ENCODE measurements at regions not wholly inside any gene's neighbourhood (a gene's known extent, or its start where the extent isn't known, plus 50 kb on each side); places are given as distances from the start of the nearest gene placed in this dataset.
"Not testable (repeated sequence)": the region's sequence is repeated elsewhere in the genome, so short reads cannot be mapped to it uniquely, and the experiment has no call there.

DNA sequence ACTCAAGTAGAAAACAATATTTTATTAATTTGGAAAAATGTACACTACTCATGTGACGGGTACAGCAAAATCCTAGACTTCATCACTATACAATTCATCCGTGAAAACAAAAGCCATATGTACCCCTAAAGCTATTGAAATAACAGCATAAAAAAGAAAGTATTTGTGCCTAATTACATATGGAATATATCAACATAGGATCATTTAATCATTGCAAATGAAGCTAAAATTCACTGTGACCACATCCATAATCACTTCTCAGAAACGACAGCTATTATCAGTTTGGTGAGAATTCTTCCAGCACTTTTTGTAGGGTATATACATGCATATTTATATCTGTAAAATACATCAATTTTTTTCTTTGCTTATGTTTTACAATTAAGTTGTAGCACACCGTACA, 128.0 kb downstream of the ARL4A start:
- H3K9me3 Mint-ChIP-seq: no peaks in the 10 kb centered on the region

DNA sequence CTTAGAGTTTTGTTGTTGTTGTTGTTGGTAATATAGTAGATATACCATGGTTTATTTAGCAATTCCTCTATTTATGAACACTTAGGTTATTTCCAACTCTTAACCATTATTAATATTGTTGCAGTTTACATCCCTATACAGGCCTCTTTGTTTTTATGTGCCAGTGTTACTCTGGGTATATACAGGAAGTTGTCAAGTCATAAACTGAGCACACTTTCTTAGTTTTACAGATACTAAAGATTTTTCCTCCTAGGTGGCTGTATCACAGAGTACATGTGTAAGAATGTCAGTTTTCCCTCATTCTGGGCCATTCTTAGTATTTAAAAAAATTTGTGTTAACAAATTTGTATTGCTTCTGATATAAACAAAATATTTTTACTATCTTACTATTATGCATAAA, 128.4 kb downstream of the ARL4A start:
- H3K36me3 Mint-ChIP-seq (ENCODE audit: low read depth): no peaks in the 10 kb centered on the region
- H3K27ac Mint-ChIP-seq: no peak overlapping the region
- DNase-seq (ENCODE audit: low spot score): no peak
- H3K27me3 Mint-ChIP-seq (ENCODE audit: low read depth): peaks cover 7% of the 10 kb centered on the region
- no peak overlapping the region for H3K4me3 Mint-ChIP-seq (ENCODE audit: low read depth)
- H3K4me1 Mint-ChIP-seq (ENCODE audit: low read depth): no peaks in the 10 kb centered on the region
- intact Hi-C loops (cut with micrococcal nuclease): no loop called here
- no peaks in the 10 kb centered on the region for H3K9me3 Mint-ChIP-seq

More for the DNA sequence above, 128.0 kb downstream of the ARL4A start:
- no peak for DNase-seq (ENCODE audit: low spot score)
- peaks cover 7% of the 10 kb centered on the region for H3K27me3 Mint-ChIP-seq (ENCODE audit: low read depth)
- no peak overlapping the region for H3K4me3 Mint-ChIP-seq (ENCODE audit: low read depth)
- no peaks in the 10 kb centered on the region for H3K4me1 Mint-ChIP-seq (ENCODE audit: low read depth)
- H3K36me3 Mint-ChIP-seq (ENCODE audit: low read depth): no peaks in the 10 kb centered on the region
- H3K27ac Mint-ChIP-seq: no peak overlapping the region
- intact Hi-C loops (cut with micrococcal nuclease): no loop called here

DNA sequence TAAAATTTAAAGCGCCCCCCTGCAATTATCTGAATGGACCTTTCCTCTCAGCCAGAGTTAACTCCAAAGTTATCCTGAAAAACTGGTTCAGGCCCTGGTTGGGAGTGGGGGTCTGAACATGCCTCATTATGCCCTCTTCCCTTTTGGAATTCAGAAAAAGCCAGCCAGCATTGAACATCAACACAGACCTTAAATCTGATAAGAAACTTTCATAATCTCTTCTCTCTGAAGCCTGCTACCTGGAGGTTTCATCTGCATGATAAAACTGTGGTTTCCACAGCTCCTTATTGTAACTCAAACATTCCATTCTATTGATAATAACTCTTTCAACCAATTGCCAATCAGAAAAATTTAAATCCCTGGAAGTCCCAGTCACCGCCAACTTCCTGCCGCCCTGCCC, 133.3 kb downstream of the ARL4A start:
- Mint-ChIP-seq H3K9me3 (no peaks in the 10 kb centered on the region), H3K4me1 (ENCODE audit: low read depth) (no peaks in the 10 kb centered on the region), H3K27ac (no peak overlapping the region), H3K4me3 (ENCODE audit: low read depth) (no peak overlapping the region), H3K27me3 (ENCODE audit: low read depth) (peaks cover 7% of the 10 kb centered on the region), H3K36me3 (ENCODE audit: low read depth) (no peaks in the 10 kb centered on the region)
- DNase-seq (ENCODE audit: low spot score): no peak
- intact Hi-C loops (cut with micrococcal nuclease): no loop called here

DNA sequence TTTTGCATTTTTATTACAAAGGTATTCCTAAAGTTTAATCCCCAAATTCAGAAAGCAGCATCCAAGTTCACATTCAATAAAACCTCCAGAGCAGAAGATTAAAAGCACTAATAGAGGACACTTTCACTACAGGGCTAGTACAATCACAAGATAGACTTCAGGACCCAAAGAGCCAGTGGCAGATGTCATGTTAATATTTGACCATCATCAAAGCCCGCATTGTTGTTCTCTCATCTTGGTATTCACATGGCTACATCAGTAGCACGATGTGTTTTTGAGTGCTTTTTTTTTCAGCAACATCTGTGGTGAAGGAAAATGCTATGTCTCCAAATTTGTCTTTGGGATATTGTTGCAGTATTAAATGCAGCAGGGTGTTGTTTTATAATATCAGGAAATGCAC, 134.3 kb downstream of the ARL4A start:
- no peaks in the 10 kb centered on the region for H3K9me3 Mint-ChIP-seq
- DNase-seq (ENCODE audit: low spot score): no peak
- intact Hi-C loops (cut with micrococcal nuclease): no loop called here
- no peaks in the 10 kb centered on the region for H3K4me1 Mint-ChIP-seq (ENCODE audit: low read depth)
- H3K4me3 Mint-ChIP-seq (ENCODE audit: low read depth): no peak overlapping the region
- H3K27me3 Mint-ChIP-seq (ENCODE audit: low read depth): peaks cover 7% of the 10 kb centered on the region
- no peaks in the 10 kb centered on the region for H3K36me3 Mint-ChIP-seq (ENCODE audit: low read depth)
- no peak overlapping the region for H3K27ac Mint-ChIP-seq

DNA sequence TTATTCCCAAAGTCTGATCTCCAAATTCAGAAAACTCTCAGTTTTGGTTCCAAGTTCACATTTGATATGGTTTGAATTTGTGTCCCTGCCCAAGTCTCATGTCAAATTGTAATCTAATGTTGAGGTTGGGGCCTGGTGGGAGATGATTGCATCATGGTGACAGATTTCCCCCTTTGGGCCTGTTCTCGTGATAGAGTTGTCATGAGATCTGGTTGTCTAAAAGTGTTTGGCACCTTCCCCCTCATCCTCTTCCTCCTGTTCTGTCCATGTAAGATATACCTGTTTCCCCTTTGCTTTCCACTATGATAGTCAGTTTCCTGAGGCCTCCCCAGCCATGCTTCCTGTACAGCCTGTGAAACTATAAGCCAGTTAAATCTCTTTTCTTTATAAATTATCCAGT, 138.6 kb downstream of the ARL4A start:
- no peaks in the 10 kb centered on the region for H3K9me3 Mint-ChIP-seq
- DNase-seq (ENCODE audit: low spot score): no peak
- no peaks in the 10 kb centered on the region for H3K27me3 Mint-ChIP-seq (ENCODE audit: low read depth)
- no peaks in the 10 kb centered on the region for H3K4me1 Mint-ChIP-seq (ENCODE audit: low read depth)
- intact Hi-C loops (cut with micrococcal nuclease): no loop called here
- H3K27ac Mint-ChIP-seq: no peak overlapping the region
- H3K4me3 Mint-ChIP-seq (ENCODE audit: low read depth): no peak overlapping the region
- H3K36me3 Mint-ChIP-seq (ENCODE audit: low read depth): no peaks in the 10 kb centered on the region

DNA sequence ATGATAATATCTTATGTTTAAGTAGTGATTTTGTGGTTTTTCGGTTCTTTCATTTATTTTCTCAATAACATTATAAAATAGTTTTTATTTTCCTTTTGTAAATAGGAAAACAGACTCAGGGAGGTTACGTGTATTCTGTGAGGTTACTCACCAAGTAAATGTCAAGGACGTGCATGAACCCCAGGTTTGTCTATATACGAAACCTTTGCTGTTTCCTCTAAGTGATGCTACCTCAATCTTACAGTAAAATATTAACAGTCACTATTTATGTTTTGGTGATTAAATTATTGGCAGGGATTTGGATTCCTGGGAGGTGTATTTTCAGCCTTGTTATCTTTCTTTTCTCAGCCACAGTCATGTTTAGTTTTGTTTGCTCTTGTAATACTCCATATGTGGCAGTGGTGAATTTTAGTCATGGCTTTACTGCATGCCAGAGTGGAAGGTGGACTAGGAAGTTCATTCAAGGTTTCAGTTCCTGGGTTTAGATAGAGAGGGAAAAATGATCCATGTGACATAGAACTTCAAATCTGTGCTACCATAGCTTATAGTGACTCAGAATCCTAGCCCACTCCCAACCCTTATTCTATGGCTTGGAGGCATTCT, 139.9 kb downstream of the ARL4A start:
- Mint-ChIP-seq H3K27ac (no peak overlapping the region), H3K4me1 (ENCODE audit: low read depth) (no peaks in the 10 kb centered on the region), H3K27me3 (ENCODE audit: low read depth) (no peaks in the 10 kb centered on the region), H3K9me3 (no peaks in the 10 kb centered on the region), H3K36me3 (ENCODE audit: low read depth) (no peaks in the 10 kb centered on the region), H3K4me3 (ENCODE audit: low read depth) (no peak overlapping the region)
- DNase-seq (ENCODE audit: low spot score): no peak
- intact Hi-C loops (cut with micrococcal nuclease): no loop called here

DNA sequence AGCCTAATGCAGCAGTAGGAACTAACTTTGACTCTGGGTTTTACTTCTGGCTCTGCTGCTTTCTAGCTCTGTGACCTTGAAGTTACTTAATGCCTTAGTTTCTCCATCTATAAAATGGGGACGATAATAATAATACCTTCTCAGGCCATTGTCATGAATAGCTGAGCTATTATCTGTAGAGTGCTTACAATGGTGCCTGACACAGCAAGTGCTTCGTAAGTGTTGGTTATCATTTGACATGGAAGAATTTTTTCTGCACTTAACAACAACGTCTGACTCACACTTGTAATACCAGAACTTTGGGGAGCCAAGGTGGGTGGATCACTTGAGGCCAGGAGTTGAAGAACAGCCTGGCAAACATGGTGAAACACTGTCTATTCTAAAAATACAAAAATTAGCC, 140.5 kb downstream of the ARL4A start:
- no peak for DNase-seq (ENCODE audit: low spot score)
- peaks cover 1% of the 10 kb centered on the region for H3K9me3 Mint-ChIP-seq
- intact Hi-C loops (cut with micrococcal nuclease): no loop called here
- no peak overlapping the region for H3K4me3 Mint-ChIP-seq (ENCODE audit: low read depth)
- H3K27ac Mint-ChIP-seq: no peak overlapping the region
- no peaks in the 10 kb centered on the region for H3K4me1 Mint-ChIP-seq (ENCODE audit: low read depth)
- H3K27me3 Mint-ChIP-seq (ENCODE audit: low read depth): no peaks in the 10 kb centered on the region
- H3K36me3 Mint-ChIP-seq (ENCODE audit: low read depth): no peaks in the 10 kb centered on the region

DNA sequence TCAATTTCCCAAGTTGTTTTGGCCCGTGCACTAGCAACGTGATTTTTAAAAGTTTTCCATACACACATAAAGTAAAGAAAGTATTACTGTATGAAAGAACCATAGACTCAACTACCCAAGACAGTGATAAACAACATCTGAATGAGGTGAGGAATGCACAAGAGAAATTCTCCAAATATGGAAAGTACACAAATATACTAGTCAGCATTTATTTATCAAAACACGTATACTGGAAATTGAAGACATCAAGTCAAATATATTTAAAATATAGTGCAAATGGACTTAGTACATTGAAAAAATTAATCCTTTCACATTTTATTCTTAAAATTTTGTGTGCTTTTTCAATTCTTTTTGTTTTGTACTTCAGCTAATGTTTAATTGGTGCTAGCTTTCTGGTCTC, 143.6 kb downstream of the ARL4A start:
- intact Hi-C loops (cut with micrococcal nuclease): no loop called here
- no peak for DNase-seq (ENCODE audit: low spot score)
- no peak overlapping the region for H3K27ac Mint-ChIP-seq
- peaks cover 10% of the 10 kb centered on the region for H3K9me3 Mint-ChIP-seq
- H3K36me3 Mint-ChIP-seq (ENCODE audit: low read depth): no peaks in the 10 kb centered on the region
- no peaks in the 10 kb centered on the region for H3K27me3 Mint-ChIP-seq (ENCODE audit: low read depth)
- no peaks in the 10 kb centered on the region for H3K4me1 Mint-ChIP-seq (ENCODE audit: low read depth)
- no peak overlapping the region for H3K4me3 Mint-ChIP-seq (ENCODE audit: low read depth)

DNA sequence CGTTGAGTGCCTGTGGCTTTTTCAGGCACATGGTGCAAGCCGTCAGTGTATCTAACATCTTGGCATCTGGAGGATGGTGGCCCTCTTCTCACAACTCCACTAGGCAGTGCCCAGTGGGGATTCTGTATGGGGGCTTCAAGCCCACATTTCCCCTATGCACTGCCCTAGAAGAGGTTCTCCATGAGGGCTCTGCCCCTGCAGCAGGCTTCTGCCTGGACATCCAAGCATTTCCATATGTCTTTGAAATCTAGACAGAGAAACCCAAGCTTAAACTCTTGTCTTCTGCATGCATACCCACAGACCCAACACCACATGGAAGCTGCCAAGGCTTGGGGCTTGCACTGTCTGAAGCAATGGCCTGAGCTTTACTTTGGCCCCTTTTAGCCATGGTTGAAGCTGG, 146.4 kb downstream of the ARL4A start:
- Mint-ChIP-seq H3K36me3 (ENCODE audit: low read depth) (no peaks in the 10 kb centered on the region), H3K27me3 (ENCODE audit: low read depth) (no peaks in the 10 kb centered on the region), H3K4me1 (ENCODE audit: low read depth) (no peaks in the 10 kb centered on the region), H3K27ac (no peak overlapping the region), H3K9me3 (peaks cover 10% of the 10 kb centered on the region), H3K4me3 (ENCODE audit: low read depth) (no peak overlapping the region)
- intact Hi-C loops (cut with micrococcal nuclease): no loop called here
- no peak for DNase-seq (ENCODE audit: low spot score)

DNA sequence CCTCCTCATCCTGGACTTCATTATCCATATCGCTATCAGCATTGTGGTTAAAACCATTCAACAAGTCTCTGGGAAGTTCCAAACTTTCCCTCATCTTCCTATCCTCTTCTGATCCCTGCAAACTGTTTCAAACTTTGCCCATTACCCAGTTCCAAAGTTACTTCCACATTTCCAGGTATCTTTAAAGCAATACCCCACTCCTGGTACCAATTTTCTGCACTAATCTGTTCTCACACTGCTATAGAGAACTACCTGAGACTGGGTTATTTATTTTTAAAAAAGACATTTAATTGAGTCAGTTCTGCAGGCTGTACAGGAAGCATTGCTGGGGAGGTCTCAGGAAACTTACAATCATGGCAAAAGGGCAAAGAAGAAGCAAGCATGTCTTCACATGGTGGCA, 147.3 kb downstream of the ARL4A start:
- Mint-ChIP-seq H3K9me3 (peaks cover 10% of the 10 kb centered on the region), H3K36me3 (ENCODE audit: low read depth) (no peaks in the 10 kb centered on the region), H3K27ac (no peak overlapping the region), H3K27me3 (ENCODE audit: low read depth) (no peaks in the 10 kb centered on the region), H3K4me3 (ENCODE audit: low read depth) (no peak overlapping the region), H3K4me1 (ENCODE audit: low read depth) (no peaks in the 10 kb centered on the region)
- intact Hi-C loops (cut with micrococcal nuclease): no loop called here
- no peak for DNase-seq (ENCODE audit: low spot score)

DNA sequence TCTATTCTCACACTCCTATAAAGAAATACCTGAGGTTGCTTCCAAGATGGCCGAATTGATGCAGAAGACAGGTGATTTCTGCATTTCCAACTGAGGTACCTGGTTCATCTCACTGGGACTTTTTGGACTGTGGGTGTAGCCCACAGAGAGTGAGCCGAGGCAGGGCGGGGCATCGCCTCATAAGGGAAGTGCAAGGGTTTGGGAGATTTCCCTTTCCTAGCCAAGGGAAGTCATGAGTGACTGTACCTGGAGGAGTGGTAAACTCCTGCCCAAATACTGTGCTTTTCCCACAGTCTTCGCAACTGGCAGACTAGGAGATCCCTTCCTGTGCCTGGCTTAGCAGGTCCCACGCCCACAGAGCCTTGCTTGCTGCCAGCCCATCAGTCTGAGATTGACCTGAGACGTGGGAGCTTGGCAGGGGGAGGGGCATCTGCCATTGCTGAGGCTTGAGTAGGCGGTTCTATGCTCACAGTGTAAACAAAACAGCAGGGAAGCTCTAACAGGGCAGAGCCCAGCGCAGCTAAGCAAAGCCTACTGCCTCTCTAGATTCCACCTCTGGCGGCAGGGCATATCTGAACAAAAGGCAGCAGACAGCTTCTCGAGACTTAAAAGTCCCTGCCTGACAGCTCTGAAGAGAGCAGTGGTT, 152.2 kb downstream of the ARL4A start:
- DNase-seq (ENCODE audit: low spot score): no peak
- no peak overlapping the region for H3K4me3 Mint-ChIP-seq (ENCODE audit: low read depth)
- peaks cover 7% of the 10 kb centered on the region for H3K9me3 Mint-ChIP-seq
- no peaks in the 10 kb centered on the region for H3K36me3 Mint-ChIP-seq (ENCODE audit: low read depth)
- no peak overlapping the region for H3K27ac Mint-ChIP-seq
- intact Hi-C loops (cut with micrococcal nuclease): no loop called here
- H3K4me1 Mint-ChIP-seq (ENCODE audit: low read depth): no peaks in the 10 kb centered on the region
- no peaks in the 10 kb centered on the region for H3K27me3 Mint-ChIP-seq (ENCODE audit: low read depth)

DNA sequence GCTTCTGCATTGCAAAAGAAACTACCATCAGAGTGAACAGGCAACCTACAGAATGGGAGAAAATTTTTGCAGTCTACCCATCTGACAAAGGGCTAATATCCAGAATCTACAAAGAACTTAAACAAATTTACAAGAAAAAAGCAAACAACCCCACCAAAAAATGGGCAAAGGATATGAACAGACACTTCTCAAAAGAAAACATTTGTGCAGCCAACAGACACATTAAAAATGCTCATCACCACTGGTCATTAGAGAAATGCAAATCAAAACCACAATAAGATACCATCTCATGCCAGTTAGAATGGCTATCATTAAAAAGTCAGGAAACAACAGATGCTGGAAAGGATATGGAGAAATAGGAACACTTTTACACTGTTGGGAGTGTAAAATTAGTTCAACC, 157.3 kb downstream of the ARL4A start:
- H3K36me3 Mint-ChIP-seq (ENCODE audit: low read depth); H3K27me3 Mint-ChIP-seq (ENCODE audit: low read depth); intact Hi-C loops (cut with micrococcal nuclease); H3K27ac Mint-ChIP-seq; H3K4me3 Mint-ChIP-seq (ENCODE audit: low read depth); H3K4me1 Mint-ChIP-seq (ENCODE audit: low read depth); DNase-seq (ENCODE audit: low spot score); H3K9me3 Mint-ChIP-seq: not testable (repeated sequence)

DNA sequence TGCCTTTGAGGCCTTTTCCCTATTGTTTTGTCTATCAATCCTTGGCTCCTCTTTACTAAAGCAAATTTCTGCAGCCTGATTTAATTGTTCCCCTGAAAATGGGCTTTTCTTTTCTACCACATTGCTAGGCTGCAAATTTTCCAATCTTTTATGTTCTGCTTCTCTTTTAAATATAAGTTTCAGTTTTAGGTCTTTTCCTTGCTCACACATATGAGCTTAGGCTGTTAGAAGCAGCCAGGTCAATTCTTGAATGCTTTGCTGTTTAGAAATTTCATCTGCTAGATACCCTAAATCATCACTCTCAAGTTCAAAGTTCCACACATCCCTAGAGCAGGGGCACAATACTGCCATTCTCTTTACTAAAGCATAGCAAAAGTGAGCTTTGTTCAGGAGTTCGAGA, 159.6 kb downstream of the ARL4A start:
- H3K36me3 Mint-ChIP-seq (ENCODE audit: low read depth): no peaks in the 10 kb centered on the region
- no peak overlapping the region for H3K27ac Mint-ChIP-seq
- peaks cover 4% of the 10 kb centered on the region for H3K9me3 Mint-ChIP-seq
- intact Hi-C loops (cut with micrococcal nuclease): no loop called here
- no peak overlapping the region for H3K4me3 Mint-ChIP-seq (ENCODE audit: low read depth)
- H3K4me1 Mint-ChIP-seq (ENCODE audit: low read depth): no peaks in the 10 kb centered on the region
- peaks cover 6% of the 10 kb centered on the region for H3K27me3 Mint-ChIP-seq (ENCODE audit: low read depth)
- DNase-seq (ENCODE audit: low spot score): no peak

DNA sequence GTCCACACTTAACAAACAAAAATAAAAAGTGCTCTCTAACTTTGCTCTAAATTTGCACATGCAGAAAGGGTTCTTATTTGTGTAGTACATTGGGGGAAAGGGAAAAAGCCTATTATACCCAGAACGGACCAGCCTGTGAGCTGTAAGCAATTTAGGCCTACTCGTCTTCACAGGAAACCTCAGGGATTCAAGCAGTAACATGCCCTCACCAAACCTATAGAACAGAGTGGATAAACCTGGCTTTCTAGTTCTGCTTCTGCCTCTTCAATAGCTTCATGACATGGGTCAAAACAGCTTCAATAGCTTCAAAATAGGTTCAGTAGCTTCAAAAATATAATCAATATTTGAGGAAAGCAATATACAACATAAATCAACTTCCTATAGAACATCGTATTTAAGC, 163.7 kb downstream of the ARL4A start:
- Mint-ChIP-seq H3K9me3 (no peaks in the 10 kb centered on the region), H3K36me3 (ENCODE audit: low read depth) (no peaks in the 10 kb centered on the region), H3K4me1 (ENCODE audit: low read depth) (no peaks in the 10 kb centered on the region), H3K27me3 (ENCODE audit: low read depth) (peaks cover 6% of the 10 kb centered on the region), H3K27ac (no peak overlapping the region), H3K4me3 (ENCODE audit: low read depth) (no peak overlapping the region)
- intact Hi-C loops (cut with micrococcal nuclease): no loop called here
- no peak for DNase-seq (ENCODE audit: low spot score)

Data from activated T-helper 2 cell treated with anti-CD3 and anti-CD28 coated beads, Interferon-gamma antibody, Interleukin-2, Interleukin-4, amounts not matched to agents 10 μg/mL and 5 μg/mL and 100 μg/mL, durations not matched to agents 14 hours and 24 hours and 36 hours (primary cell).